ENCODE measurements at regions not wholly inside any gene's neighbourhood (a gene's known extent, or its start where the extent isn't known, plus 50 kb on each side); places are given as distances from the start of the nearest gene placed in this dataset.
A peak's percentile ranks its signal among the peaks of the same experiment; 100 is the strongest.

- no peak for TF ChIP-seq ERG (CRISPR knock-in tag; IDR thresholded peaks at IDR 0.05)
- TF ChIP-seq ZNF671 (CRISPR knock-in tag; IDR thresholded peaks at IDR 0.05): no peak
- TF ChIP-seq NR3C1 (CRISPR knock-in tag; conservative IDR thresholded peaks at IDR 0.05; ENCODE audit: low read depth): no peak
- TF ChIP-seq E2F5 (CRISPR knock-in tag; IDR thresholded peaks at IDR 0.05): no peak
- TF ChIP-seq GTF2I (CRISPR knock-in tag; conservative IDR thresholded peaks at IDR 0.05): no peak
- no peak for TF ChIP-seq NFATC4 (CRISPR knock-in tag; IDR thresholded peaks at IDR 0.05)
These were observed 721.2 kb downstream of the ETS1 start (continued) for GRCh38 chr11:127866109-127866508.

- no peak for DNase-seq (ENCODE audit: low spot score)
- Mint-ChIP-seq H3K9me3 (no peaks in the 10 kb centered on the region), H3K4me3 (no peak overlapping the region), H3K36me3 (no peaks in the 10 kb centered on the region), H3K27ac (no peak overlapping the region), H3K4me1 (no peaks in the 10 kb centered on the region), H3K27me3 (ENCODE audit: low read depth) (no peaks in the 10 kb centered on the region)
- 0 out of 2 replicates have a peak, but pooled peaks have one; percentile 47 for TF ChIP-seq HMGA2 (CRISPR knock-in tag; IDR thresholded peaks at IDR 0.05)
- TF ChIP-seq, protein P1, sequence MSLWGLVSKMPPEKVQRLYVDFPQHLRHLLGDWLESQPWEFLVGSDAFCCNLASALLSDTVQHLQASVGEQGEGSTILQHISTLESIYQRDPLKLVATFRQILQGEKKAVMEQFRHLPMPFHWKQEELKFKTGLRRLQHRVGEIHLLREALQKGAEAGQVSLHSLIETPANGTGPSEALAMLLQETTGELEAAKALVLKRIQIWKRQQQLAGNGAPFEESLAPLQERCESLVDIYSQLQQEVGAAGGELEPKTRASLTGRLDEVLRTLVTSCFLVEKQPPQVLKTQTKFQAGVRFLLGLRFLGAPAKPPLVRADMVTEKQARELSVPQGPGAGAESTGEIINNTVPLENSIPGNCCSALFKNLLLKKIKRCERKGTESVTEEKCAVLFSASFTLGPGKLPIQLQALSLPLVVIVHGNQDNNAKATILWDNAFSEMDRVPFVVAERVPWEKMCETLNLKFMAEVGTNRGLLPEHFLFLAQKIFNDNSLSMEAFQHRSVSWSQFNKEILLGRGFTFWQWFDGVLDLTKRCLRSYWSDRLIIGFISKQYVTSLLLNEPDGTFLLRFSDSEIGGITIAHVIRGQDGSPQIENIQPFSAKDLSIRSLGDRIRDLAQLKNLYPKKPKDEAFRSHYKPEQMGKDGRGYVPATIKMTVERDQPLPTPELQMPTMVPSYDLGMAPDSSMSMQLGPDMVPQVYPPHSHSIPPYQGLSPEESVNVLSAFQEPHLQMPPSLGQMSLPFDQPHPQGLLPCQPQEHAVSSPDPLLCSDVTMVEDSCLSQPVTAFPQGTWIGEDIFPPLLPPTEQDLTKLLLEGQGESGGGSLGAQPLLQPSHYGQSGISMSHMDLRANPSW (CRISPR knock-in tag; conservative IDR thresholded peaks at IDR 0.05; ENCODE audit: low read depth): no peak
- no peak for TF ChIP-seq ATF1 (CRISPR knock-in tag; IDR thresholded peaks at IDR 0.05)
- TF ChIP-seq PRRX2 (CRISPR knock-in tag; IDR thresholded peaks at IDR 0.05): no peak
- no peak for TF ChIP-seq SOX15 (CRISPR knock-in tag; IDR thresholded peaks at IDR 0.05)
- ChIA-PET POLR2A (no interaction called here), CTCF (no interaction called here)
- ATAC-seq: no peak
These were observed 722.5 kb downstream of the ETS1 start for GRCh38 chr11:127864861-127865260.

DNA sequence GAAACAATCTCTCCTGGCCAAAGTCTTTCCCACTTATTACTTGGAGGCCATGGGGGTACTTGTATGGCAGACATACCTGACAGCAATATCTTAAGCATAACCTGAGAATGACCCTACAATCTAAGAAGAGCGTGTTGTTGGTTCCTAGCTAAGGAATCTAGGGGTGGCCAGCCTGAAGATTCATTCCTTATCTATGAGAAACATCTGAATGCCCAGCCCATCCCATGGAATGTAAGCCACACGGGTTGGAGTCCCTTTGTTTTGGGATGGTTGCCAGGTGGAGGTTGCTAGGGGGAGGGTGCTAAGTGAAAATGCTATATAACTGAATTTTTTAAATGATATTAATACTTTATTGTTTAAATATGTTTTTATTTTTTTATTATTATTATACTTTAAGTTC, 725.0 kb downstream of the ETS1 start:
- ChIA-PET CTCF (no interaction called here), POLR2A (no interaction called here)
- no peak overlapping the region for H3K27ac Mint-ChIP-seq
- ATAC-seq (no peak), DNase-seq (ENCODE audit: low spot score) (no peak)
- no peaks in the 10 kb centered on the region for H3K36me3 Mint-ChIP-seq
- H3K4me1 Mint-ChIP-seq: no peaks in the 10 kb centered on the region
- no peak for TF ChIP-seq FOXP1 (CRISPR knock-in tag; IDR thresholded peaks at IDR 0.05; ENCODE audit: borderline replicate concordance)
- no peak overlapping the region for H3K4me3 Mint-ChIP-seq
- H3K27me3 Mint-ChIP-seq (ENCODE audit: low read depth): no peaks in the 10 kb centered on the region
- H3K9me3 Mint-ChIP-seq: no peaks in the 10 kb centered on the region

DNA sequence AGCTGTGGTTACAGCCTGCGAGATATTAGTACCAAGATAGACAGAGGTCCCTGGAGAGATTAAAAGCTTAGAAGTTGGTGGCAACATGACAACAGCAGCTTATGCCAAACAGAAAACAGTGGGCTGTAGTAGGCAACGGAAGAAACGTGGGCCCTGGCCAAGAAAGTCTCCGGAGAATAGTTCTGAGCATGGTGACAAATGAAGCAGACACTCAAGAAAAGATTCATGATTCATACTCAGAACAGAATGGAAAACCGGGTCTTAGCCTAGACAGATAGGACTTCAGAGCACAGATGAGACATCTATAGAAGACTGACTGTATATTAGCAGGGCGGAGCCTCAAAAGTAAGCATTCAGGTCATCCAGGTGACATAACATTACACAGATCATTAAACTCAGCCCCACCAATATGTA, 727.4 kb downstream of the ETS1 start:
- CTCF ChIA-PET: no interaction called here
- POLR2A ChIA-PET: no interaction called here
- Mint-ChIP-seq H3K27ac (no peak overlapping the region), H3K27me3 (ENCODE audit: low read depth) (no peaks in the 10 kb centered on the region), H3K9me3 (no peaks in the 10 kb centered on the region), H3K4me3 (no peak overlapping the region), H3K36me3 (no peaks in the 10 kb centered on the region), H3K4me1 (no peaks in the 10 kb centered on the region)
- no peak for ATAC-seq
- no peak for DNase-seq (ENCODE audit: low spot score)
- no peak for TF ChIP-seq ZNF423 (CRISPR knock-in tag; IDR thresholded peaks at IDR 0.05)
- TF ChIP-seq ZNF232 (CRISPR knock-in tag; IDR thresholded peaks at IDR 0.05): no peak
- no peak for TF ChIP-seq MYBL2 (CRISPR knock-in tag; IDR thresholded peaks at IDR 0.05)
- TF ChIP-seq, protein P2, sequence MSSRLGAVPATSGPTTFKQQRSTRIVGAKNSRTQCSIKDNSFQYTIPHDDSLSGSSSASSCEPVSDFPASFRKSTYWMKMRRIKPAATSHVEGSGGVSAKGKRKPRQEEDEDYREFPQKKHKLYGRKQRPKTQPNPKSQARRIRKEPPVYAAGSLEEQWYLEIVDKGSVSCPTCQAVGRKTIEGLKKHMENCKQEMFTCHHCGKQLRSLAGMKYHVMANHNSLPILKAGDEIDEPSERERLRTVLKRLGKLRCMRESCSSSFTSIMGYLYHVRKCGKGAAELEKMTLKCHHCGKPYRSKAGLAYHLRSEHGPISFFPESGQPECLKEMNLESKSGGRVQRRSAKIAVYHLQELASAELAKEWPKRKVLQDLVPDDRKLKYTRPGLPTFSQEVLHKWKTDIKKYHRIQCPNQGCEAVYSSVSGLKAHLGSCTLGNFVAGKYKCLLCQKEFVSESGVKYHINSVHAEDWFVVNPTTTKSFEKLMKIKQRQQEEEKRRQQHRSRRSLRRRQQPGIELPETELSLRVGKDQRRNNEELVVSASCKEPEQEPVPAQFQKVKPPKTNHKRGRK (CRISPR knock-in tag; IDR thresholded peaks at IDR 0.05; ENCODE audit: borderline replicate concordance): no peak
- no peak for TF ChIP-seq IRF2 (CRISPR knock-in tag; IDR thresholded peaks at IDR 0.05; ENCODE audit: borderline replicate concordance, low read depth)
- TF ChIP-seq NFE2L1 (CRISPR knock-in tag; IDR thresholded peaks at IDR 0.05): no peak
- no peak for TF ChIP-seq ESRRA (CRISPR knock-in tag; IDR thresholded peaks at IDR 0.05; ENCODE audit: borderline replicate concordance)
- no peak for TF ChIP-seq NR2C2 (CRISPR knock-in tag; IDR thresholded peaks at IDR 0.05)
- no peak for TF ChIP-seq CBFB (CRISPR knock-in tag; IDR thresholded peaks at IDR 0.05; ENCODE audit: low read depth)
- TF ChIP-seq, protein P3, sequence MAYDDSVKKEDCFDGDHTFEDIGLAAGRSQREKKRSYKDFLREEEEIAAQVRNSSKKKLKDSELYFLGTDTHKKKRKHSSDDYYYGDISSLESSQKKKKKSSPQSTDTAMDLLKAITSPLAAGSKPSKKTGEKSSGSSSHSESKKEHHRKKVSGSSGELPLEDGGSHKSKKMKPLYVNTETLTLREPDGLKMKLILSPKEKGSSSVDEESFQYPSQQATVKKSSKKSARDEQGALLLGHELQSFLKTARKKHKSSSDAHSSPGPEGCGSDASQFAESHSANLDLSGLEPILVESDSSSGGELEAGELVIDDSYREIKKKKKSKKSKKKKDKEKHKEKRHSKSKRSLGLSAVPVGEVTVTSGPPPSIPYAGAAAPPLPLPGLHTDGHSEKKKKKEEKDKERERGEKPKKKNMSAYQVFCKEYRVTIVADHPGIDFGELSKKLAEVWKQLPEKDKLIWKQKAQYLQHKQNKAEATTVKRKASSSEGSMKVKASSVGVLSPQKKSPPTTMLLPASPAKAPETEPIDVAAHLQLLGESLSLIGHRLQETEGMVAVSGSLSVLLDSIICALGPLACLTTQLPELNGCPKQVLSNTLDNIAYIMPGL (CRISPR knock-in tag; IDR thresholded peaks at IDR 0.05): no peak
- no peak for TF ChIP-seq ZNF219 (CRISPR knock-in tag; IDR thresholded peaks at IDR 0.05; ENCODE audit: borderline replicate concordance)
- no peak for TF ChIP-seq CTCF (IDR thresholded peaks at IDR 0.05)
- TF ChIP-seq HMGA2 (CRISPR knock-in tag; IDR thresholded peaks at IDR 0.05): no peak

Measured in WTC11 (cell line).